ENCODE measurements at regions not wholly inside any gene's neighbourhood (a gene's known extent, or its start where the extent isn't known, plus 50 kb on each side); places are given as distances from the start of the nearest gene placed in this dataset.

- H3K27ac ChIP-seq = no peak overlapping the region
- TF ChIP-seq, protein P1, sequence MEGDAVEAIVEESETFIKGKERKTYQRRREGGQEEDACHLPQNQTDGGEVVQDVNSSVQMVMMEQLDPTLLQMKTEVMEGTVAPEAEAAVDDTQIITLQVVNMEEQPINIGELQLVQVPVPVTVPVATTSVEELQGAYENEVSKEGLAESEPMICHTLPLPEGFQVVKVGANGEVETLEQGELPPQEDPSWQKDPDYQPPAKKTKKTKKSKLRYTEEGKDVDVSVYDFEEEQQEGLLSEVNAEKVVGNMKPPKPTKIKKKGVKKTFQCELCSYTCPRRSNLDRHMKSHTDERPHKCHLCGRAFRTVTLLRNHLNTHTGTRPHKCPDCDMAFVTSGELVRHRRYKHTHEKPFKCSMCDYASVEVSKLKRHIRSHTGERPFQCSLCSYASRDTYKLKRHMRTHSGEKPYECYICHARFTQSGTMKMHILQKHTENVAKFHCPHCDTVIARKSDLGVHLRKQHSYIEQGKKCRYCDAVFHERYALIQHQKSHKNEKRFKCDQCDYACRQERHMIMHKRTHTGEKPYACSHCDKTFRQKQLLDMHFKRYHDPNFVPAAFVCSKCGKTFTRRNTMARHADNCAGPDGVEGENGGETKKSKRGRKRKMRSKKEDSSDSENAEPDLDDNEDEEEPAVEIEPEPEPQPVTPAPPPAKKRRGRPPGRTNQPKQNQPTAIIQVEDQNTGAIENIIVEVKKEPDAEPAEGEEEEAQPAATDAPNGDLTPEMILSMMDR (IDR thresholded peaks at IDR 0.05) = no peak
- H3K4me3 ChIP-seq = no peak overlapping the region
- DNase-seq (ENCODE audit: low spot score) = no peak
These were observed 375.1 kb downstream of the HACE1 start for GRCh38 chr6:104484626-104485025.

- DNase-seq (ENCODE audit: low spot score) = no peak
- TF ChIP-seq, protein P1 (IDR thresholded peaks at IDR 0.05) = no peak
- Histone ChIP-seq H3K4me3 (no peak overlapping the region), H3K27ac (no peak overlapping the region)
These were observed 375.5 kb downstream of the HACE1 start for GRCh38 chr6:104484191-104484590.

- Histone ChIP-seq H3K4me3 (no peak overlapping the region), H3K27ac (no peak overlapping the region)
- no peak for DNase-seq (ENCODE audit: low spot score)
- TF ChIP-seq, protein P1 (IDR thresholded peaks at IDR 0.05) = no peak
These were observed 376.4 kb downstream of the HACE1 start for GRCh38 chr6:104483225-104483834.

DNA sequence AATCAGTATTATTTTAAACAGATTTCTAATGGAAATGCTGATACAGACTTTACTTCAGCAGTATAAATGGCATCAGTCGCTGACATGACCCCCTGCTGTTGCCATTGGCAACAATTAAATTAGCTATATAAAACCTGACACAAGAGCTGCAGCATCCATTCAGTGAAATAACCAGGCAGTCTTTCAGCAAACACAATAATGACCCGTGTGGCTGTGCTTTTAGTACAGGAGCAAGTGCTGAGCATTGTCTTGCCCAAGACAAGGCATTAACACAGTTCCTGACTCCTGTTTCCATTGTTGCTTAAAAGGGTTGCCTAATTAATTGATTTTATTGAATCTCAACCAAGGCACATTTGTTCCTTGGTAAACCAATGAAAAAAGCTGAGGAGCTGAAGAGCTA, 382.1 kb downstream of the HACE1 start:
- no peak overlapping the region for H3K4me3 ChIP-seq
- no peak overlapping the region for H3K27ac ChIP-seq
- TF ChIP-seq, protein P1 (IDR thresholded peaks at IDR 0.05) = no peak
- DNase-seq (ENCODE audit: low spot score) = no peak

DNA sequence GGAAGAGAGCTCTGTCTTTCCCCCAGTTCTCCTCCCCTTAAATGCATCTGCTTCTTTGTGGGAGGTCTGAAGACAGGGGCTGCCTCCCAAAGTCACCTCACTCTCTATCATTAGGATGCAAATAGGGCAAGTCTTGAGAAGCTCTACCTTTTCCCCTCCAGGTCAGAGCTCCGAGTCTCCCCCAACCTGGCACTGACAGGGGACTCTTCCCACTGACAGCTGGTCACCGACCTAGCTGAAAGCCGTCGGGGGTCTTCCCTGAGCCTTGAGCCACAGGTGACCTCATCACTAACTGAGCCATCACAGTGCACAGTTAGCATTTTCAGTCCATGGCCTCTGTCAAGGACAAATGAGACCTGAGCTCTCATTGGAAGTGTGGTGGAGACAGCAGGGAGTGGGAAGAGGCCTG, 386.7 kb downstream of the HACE1 start:
- no peak overlapping the region for H3K4me3 ChIP-seq
- DNase-seq (ENCODE audit: low spot score) = no peak
- no peak overlapping the region for H3K27ac ChIP-seq
- TF ChIP-seq, protein P1 (IDR thresholded peaks at IDR 0.05) = no peak

DNA sequence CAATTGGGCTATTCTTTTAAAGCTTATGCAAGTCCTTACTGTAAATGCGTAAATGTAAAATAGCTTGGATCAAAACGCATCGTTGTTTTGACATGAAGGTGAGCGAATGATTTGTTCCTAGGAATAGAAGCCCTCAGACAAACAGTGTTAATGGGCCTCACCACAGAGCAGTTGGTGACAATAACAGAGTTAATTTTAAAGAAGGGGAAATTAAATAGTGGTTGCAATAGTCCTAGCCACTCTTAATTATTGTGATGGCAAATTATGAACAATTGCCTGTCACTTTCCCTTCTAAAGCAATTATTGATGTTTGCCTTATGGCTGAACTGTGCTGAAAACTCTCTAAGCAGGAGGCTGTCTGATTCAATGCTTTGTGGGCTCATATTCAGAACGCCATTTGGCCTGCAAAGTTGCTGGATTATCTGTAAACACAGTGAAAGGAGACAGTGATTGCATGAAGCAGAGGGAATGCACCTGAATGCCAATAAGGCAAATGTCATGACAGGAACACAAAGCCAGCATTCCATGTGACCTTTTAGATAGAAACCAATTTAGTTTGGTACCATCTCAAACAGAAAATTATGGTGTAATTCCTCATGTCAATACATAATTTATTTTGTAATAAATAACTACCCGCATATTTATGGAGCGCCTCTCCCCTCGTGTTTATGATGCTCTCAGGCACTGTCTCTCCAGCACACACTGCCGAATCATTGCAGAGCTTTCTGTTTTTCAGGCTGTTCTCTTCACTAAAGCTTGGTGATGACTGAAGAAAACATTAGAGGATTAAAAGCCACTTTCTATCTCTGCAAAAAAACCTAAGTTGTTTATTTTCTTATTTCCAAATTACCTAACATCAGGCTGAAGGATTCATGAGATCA, 387.5 kb downstream of the HACE1 start:
- no peak overlapping the region for H3K4me3 ChIP-seq
- no peak overlapping the region for H3K27ac ChIP-seq
- TF ChIP-seq, protein P1 (IDR thresholded peaks at IDR 0.05) = no peak
- no peak for DNase-seq (ENCODE audit: low spot score)

- TF ChIP-seq, protein P1 (IDR thresholded peaks at IDR 0.05) = no peak
- H3K4me3 ChIP-seq = no peak overlapping the region
These were observed 393.4 kb downstream of the HACE1 start for GRCh38 chr6:104466306-104466705.

More at GRCh38 chr6:104466306-104466705, 393.4 kb downstream of the HACE1 start:
- H3K27ac ChIP-seq = no peak overlapping the region
- no peak for DNase-seq (ENCODE audit: low spot score)
